ENCODE measurements at regions not wholly inside any gene's neighbourhood (a gene's known extent, or its start where the extent isn't known, plus 50 kb on each side); places are given as distances from the start of the nearest gene placed in this dataset.
"Not testable (repeated sequence)": the region's sequence is repeated elsewhere in the genome, so short reads cannot be mapped to it uniquely, and the experiment has no call there.

DNA sequence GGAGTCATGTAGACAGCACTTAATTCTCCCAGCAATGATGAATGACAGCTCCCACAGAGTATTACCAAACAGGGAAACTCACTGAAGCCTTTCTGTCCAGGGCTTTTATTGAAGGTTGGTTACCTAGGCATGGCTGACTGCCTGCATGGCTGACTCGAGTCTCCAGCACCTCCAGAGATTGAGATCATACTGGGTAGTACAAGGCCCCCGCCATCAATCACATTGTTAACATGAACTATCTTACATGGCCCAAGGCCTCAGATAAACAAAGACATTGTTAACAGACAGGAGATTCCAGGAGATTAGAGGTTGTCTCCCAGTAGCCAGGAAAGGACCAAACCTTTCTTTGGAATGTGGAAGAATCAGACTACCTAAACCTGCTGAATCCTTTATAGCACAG is 128.3 kb upstream of the LSM14A start:
- DNase-seq: no peak

DNA sequence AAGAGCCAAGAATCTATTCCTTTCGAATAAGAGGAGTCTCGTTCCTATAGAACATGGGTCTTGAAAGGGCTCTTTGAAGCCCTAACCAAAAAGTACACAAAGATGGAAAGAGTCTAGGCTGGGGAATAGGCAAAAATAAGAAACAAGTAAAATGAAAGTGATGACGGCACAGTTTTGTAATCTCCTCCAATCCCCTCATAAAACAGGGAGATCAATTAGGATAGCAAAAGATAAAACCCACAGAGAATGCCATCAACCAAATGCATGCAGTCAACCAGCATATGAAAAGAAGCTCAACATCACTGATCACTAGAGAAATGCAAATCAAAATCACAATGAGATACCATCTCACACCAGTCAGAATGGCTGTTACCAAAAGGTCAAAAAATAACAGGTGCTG is 122.4 kb upstream of the LSM14A start:
- DNase-seq: no peak

GRCh38 chr19:34050430-34050829 is 121.9 kb upstream of the LSM14A start:
- not testable (repeated sequence) for DNase-seq

DNA sequence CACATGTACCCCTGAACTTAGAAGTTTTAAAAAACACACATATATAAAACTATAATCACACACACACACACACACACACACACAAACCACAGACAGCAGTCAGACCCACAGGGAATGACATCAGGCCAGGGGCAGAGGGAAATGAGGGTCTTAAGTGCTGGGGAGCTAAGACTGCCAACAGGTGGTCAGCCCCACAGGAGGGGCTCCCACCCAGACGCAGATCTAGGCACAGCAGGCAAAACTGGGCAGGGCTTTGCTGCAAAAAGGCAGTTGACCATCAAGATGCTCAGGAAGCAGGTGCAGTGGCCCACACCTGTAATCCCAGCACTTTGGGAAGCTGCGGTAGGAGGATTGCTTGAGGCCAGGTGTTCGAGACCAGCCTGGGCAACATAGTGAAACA is 121.0 kb upstream of the LSM14A start:
- no peak for DNase-seq

DNA sequence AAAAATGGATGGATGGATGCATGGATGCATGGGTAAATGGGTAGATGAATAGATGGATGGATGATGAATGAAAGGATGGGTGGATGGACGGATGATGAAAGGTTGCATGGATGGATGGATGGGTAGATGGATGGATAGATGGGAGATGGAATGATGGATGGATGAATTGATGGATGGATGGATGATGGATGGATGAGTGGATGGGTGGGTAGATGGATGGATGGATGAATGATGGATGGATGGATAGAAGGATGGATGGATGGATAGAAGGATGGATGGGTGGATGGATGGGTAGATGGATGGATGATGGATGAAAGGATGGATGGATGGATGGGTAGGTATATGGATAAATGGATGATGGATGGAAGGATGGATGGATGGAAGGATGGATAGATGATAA is 115.1 kb upstream of the LSM14A start:
- no peak for DNase-seq

DNA sequence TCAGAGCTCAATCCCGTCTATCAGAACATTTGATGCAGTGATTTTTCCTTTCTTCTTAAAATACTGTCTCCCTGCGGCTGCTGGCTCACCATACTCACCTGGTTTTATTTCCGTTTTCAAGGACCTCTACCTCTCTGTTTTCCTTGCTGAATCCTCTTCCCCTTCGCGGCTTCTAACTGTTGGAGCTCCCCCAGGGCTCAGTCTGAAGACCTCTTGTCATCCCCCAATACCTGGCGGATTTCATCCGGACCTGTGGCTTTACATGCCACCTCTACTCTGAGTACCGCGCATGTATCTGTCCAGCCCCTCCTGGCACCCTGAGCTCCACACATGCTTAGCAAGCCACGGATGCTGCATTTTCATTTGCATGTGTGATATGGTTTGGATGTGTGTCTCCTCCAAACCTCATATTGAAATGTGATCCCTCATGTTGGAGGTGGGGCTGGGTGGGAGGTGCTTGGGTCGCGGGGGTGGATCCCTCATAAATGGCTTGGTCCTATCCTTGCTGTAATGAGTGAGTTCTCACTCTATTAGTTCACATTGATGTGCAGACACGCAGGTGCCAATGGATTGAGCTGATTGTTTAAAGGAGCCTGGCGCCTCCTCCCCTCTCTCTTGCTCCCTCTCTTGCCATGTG is 106.2 kb upstream of the LSM14A start:
- DNase-seq: no peak

DNA sequence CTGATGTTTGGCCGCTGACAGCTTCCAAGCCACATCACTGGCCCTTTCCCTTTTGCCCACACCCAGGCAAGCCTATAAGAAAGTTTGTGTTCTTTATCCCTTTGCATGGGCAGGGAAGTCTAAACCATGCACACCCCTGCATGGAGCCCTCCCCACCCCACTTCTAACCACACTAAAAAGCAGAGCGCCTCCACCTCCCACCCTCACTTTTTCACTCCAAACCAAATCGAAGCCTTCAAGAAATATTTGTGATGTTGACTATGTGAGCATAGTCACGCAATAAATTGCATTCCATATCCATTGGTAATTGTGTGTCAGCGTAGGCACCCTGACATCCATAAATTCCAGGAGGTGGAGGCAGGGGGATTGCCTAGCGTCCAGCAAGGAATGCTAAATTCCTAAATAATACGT is 104.4 kb upstream of the LSM14A start:
- no peak for DNase-seq

GRCh38 chr19:34075661-34076091 is 96.6 kb upstream of the LSM14A start:
- no peak for DNase-seq

DNA sequence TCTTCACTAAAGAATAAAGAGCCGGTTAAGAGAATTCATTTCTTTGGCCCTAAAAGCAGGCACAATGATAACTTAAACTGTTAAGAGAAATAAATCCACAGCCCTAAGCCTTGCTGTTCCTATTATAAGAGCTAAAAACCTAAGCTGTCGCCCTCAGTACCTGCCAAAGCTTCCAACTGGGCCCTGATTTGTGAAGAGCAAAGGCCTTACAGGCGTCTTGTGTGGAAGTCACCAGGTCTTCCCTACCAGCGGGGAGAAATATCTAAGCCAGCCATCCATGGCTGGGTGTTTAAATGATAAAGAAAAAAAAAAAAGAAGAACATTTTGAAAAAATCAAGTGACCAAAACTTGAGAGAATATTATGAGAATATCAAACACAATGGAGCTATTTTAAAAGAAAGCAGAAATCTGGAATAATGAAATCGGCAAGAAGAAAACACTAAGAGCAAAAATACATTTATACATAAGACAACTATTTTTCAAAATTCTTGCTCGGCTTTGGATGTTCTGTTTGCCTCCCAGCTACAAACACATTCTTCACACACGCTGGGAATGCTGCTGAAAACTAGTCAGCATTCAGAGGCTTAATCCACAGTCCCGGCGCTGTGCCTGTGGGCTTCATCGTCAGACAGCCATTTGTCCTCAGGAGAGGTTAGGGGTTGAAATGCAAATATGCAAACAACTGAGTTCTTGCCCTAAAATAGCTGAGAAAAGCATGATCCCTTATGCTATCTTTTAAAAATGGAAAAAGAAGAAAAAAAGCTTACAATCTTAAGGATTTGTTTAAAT is 89.8 kb upstream of the LSM14A start:
- no peak for DNase-seq

- no peak for DNase-seq
Measured at GRCh38 chr19:34084396-34085145, 87.7 kb upstream of the LSM14A start.

DNA sequence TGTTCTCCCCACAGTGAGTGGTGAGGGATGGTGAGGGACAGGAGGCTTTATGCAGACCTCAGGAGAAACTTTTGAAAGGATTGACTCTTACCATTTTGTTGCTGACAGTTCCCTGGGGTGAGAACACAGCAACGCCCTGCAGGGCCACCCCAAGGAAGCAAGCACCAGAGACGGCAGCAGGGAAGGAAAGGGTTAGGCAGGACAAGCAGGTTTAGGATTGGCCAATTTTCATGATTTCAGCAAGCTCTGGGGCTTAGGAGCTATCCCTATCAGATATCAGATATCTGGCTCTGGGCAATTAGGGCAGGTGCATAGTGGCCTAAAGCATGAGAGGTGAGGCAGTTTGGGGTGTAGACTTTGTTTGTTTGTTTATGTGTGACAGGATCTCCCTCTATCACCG is 87.0 kb upstream of the LSM14A start:
- no peak for DNase-seq

- DNase-seq: no peak
Measured at GRCh38 chr19:34088292-34088691, 84.0 kb upstream of the LSM14A start.

- no peak for DNase-seq
Measured at GRCh38 chr19:34089566-34089965, 82.7 kb upstream of the LSM14A start.

- DNase-seq: no peak
Measured at GRCh38 chr19:34094960-34095359, 77.3 kb upstream of the LSM14A start.

GRCh38 chr19:34095411-34095810 is 76.9 kb upstream of the LSM14A start:
- DNase-seq: not testable (repeated sequence)

DNA sequence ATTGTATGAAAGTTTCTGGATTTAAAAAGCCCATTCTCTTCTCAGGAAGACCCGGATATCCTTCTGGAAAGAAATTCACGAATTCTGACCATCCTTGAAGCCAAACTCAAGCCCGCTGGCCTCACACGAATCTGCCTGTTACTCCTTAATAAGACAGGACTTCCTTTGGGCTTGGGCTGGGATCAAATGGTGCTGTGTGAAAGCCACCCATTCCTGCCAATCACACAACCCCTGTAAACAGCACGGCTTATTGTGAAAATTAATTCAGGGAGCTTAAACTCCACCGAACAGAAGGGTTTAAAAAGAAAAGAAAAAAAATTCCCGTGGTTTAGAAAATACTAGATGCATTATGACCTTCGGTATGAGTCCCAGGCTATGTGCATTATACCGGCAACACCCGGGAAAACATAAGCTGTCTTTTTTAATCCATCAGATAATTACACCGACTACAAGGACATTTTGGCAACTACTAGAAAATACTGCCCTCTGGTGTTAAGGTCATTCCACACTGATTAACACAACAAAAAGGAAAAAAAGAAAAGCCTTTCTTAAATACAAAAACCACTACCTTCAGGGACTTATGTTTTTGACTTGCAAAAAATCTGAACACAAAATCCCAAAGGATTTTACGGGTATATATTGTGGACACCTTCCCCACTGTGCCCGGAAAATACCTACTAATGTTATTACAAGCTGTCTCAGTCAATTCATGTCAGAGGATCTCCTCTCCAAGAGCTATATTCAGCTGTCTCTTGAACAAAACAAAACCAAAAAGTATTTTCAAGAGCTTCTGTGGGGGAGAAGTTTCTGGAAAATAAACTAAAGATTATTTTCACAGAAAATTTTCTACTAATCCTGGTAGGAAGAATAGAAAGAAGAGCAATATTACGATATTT is 76.0 kb upstream of the LSM14A start:
- peak in 1 of 2 donors; percentile 47 for DNase-seq

GRCh38 chr19:34104096-34104495 is 68.2 kb upstream of the LSM14A start:
- no peak for DNase-seq

DNA sequence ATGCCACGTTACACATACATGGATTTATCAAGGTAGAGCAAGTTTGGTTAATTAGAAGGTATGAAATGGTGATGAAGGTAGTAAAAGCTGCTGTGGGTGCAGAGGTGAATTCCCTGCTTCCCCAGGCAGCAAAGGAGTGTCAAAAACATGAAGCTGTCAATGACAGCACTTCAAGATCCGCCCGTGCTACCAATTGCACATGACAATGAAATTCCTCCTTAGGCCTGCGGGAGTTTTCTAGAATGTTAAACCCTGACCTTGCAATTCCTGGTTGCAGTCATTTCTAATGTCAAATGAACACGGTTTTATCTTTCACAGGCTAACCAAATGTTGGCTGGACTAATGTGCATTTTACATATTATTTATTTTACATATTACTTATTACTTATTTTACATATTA is 67.7 kb upstream of the LSM14A start:
- no peak for DNase-seq

DNA sequence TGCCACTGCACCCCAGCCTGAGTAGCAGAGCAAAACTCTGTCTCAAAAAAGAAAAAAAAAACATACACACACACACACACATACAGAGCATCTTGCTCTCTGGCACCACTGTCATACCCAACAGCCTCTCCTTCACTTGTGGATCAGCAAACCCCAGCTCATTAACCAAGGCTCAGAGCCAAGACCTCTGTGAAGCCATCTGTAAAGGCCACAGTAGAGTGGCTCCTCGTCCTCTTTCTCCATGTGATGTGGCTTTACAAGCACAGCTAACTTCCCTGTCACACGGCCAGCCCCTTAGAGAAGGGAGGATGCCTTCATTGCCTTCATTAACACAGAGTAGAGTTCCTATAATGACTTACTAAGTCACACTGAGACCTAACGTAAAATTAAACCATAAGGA is 62.7 kb upstream of the LSM14A start:
- DNase-seq: no peak

DNA sequence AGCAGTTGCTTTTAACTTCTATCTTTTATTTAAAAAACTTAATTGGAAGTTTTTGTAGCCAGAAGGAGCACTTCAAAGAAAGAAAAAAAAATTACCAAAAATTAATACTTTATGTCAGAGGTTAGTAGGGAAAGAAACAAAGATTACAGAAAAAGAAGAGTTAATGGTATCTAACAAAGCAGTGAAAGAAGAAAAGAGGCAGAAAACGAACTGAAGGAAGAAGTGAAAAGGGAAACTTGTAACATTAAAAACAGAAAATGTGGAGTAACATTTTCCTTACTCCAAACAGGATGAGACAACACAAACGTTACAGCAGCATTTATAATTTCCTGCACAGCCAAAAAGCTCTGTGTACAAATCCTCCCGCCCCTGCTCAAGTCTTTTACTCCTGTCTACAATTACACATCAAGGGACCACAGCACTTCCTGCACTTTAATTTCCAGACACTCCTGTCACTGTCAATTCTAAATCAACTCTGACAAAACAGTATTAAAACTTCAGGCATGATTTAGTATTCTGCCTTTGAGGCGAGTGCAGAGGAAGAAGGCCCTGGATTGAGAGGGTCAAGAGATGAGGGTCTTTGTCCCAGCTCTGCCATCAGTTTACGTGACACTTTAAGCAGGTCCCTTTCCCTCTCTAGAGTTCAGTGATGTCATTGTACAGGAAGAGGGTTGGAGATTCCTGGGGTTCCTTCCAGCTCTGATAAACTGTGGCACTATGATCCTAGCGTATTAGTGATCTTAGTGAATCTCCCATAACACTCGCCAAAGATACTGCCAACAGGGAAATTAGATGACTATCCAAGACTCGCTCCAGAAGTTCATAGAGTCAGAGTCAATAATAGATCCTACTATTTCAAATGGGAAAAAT is 53.2 kb upstream of the LSM14A start:
- no peak for DNase-seq

GRCh38 chr19:34120141-34120540 is 52.2 kb upstream of the LSM14A start:
- no peak for DNase-seq

Measured in CD4-positive, alpha-beta T cell treated with Interleukin-1 beta for 1 hour (primary cell).